ENCODE measurements at regions not wholly inside any gene's neighbourhood (a gene's known extent, or its start where the extent isn't known, plus 50 kb on each side); places are given as distances from the start of the nearest gene placed in this dataset.
A peak's percentile ranks its signal among the peaks of the same experiment; 100 is the strongest.
"Not testable (repeated sequence)": the region's sequence is repeated elsewhere in the genome, so short reads cannot be mapped to it uniquely, and the experiment has no call there.

DNA sequence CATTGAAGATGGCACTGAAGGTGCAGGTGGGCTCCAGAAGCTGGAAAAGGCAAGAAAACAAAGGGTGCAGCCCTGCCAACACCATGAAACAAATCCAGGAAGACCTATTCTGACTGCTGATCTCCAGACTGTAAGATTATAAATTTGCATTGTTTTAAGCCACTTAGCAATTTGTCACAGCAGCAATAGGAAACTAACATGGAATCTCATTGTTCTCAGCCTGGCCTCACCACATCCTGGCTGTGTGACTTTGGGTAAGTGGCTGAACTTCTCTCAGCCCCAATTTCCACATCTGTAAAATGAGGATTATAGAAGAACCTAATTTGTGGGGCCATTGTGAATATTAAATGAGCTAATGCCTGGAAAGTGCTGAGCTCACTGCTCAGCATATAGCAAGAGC, 160.4 kb upstream of the MAFB start:
- no peak for DNase-seq

DNA sequence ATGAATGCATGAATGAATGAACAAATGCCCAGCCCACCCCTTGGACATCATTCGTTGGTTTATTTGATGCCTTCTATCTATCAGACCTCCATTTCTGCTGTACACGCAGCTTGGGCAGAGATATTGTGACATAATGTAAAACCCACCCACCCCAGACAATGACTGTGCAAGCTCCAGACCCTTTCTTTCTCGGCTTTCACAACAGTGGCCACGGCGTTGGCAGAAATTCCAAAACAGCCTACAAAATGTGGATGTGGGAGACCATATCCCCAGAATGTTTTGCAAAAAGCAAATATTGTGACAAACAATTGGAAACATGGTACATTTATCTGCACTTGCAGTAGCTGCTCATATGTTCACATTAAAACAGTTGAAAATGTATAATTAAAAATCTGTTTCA, 162.0 kb upstream of the MAFB start:
- DNase-seq: no peak

DNA sequence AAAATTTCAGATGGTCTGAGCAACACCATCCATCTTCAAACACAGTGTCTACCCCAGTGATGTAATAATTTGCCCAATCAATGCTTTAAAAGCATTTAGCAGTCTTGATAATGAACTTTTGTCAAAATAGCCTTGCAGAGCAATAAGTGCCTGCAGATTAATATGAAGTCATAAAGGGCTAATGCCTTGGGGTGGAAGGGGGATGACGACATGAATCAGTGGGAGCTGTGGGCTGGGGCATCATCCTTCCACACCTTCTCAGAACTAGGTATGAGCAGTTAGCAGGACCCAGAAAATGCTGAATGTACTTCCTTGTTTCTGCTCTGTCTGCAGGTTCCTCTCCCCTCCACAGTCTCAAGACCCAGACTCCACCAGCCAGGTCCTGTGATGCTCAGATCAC, 166.2 kb upstream of the MAFB start:
- no peak for DNase-seq

DNA sequence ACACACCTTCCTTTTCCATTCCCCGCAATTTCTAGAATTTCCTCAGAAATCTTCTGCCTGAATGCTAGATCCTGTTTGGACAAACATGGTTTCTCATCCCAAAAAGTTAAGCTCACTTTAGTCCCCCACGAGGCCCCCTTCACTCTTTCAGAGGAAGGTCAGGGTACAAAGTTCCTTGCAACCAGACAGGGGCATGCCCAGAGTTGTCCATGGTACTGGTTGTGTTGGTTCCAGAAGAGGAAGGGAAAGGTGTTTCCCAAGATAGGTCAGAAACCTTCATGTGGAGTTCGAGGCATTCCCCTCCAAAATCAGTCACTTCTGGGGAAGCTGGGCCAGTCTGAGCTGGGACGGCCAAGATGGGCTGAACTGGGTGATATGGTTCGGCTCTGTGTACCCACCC, 167.6 kb upstream of the MAFB start:
- no peak for DNase-seq

DNA sequence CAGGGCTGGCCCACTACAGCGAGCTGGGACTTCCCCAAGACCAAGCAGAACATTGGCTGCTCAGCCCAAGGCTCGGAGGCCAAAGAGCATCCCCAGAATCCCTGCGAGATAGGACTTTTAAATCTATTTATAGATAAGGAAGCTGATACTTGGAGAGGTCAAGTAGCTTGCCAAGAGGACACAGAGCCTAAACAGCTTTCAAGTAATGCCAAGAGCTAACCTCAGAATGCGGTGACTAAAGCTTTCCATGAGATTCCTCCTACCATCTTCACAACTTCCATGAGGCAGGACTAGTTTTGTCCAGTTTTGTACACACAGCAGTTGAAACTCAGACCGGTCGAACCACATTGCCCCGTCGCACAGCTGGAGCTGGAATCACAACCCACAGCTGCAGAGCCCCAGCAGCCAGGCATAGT, 168.1 kb upstream of the TOP1 start:
- DNase-seq: peak in 1 of 3 donors; percentile 29

DNA sequence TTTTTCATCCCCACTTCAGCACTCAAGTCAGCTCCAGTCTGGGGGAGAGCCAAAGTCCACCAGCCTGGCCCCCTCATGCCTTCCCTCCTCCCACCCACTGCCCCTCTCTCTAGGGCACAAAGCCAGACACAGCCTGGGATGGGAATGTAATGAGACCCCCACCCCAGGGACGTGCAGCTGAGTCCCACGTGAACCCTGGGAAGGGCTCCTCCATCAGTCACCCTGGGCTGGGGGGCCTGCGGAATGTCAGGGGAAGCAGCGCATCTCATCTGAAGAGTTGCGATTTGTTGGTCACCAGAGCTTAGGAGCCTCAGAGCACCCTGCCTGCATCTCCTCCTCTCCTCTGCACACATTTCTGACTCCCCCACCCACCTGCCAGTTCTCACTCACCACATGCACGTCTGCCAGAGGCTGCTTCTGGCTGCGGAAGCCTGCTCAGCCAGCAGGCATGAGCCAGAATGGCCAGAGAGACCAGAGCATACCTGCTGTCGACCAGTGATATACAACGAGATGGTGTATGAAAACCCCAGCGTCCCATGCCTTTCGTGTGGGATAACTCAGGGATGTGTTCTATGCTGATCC, 167.1 kb upstream of the TOP1 start:
- no peak for DNase-seq

DNA sequence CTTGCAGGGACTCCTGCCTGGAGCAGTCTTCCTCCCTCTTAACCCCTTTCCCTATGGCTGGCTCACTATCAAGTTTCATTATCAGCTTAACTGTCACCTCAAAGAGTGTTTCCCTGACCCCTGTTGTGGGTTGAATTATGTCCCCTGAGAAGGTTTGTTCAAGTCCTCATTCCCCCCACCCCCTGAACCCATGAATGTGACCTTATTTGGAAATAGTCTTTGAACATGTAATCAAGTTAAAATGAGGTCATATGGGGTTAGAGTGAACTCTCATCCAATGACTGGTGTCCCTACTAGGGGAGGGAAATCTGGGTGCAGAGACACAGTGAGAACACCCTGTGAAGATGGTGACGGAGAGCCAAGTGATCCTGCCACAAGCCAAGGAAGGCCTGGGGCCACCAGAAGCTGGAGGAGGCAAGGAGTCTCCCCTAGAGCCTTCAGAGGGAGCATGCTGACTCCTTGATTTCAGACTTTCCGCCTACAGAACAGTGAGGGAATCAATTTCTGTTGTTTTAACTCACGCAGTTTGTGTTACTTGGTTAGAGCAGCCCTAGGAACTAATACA, 165.2 kb upstream of the TOP1 start:
- DNase-seq: peak in 1 of 3 donors; percentile 27

DNA sequence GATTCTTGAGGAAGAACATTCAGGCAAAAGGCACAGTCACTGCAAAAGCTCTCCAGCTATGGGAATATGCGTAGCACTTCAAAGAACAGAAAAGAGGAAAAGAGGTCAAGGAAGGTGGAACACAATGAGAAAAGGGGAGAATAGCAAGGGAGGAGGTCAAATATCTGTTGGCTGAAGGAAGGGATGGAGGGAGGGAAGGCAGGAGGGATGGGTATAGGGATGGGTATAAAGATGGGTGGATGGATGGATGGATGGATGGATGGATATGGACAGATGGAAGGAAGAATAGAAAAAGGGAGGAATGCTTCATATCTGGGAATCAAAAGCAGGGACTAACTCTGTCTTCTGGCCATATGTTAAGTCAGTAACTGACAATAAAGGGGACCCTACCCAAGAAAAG, 164.2 kb upstream of the TOP1 start:
- DNase-seq: no peak

DNA sequence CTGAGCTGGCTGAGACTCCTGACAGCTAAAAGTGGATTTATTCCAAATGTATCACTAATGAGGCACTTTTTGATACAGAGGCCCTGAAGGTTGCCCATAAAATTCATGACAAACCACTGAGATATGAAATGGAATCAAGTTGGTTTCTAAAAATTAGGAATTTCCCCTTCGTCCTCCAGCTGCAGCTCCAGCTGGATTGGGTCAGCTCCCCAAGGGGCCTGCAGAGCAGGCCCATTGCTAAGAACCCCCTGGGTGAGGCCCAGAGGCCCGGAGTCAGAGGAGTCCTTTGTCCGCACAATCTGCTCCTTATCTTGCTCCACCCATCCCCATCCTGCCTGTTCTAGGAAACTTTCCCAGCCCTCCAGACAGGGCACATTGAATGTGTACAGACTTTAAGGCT, 163.5 kb upstream of the TOP1 start:
- DNase-seq: no peak

DNA sequence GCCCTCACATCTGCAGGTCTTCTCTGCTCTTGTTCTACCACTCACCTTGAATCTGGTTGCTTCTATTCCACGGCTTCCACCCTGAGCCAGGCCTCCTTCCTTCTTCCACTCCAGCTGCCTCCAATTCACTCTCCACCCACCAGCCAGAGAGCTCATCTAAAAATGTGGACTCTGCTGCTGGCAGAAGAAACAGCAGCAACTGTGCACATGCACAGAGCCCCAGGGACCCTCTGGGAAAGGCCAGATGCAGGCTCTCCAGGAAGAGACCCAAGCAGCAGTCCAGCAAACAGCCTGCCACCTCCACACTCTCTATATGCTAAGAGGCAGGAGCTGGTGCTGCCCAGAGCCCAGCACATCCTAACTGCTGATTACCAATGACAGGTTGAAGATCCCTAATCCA, 162.6 kb upstream of the TOP1 start:
- peak; percentile 36 to 83 (median 55) for DNase-seq

DNA sequence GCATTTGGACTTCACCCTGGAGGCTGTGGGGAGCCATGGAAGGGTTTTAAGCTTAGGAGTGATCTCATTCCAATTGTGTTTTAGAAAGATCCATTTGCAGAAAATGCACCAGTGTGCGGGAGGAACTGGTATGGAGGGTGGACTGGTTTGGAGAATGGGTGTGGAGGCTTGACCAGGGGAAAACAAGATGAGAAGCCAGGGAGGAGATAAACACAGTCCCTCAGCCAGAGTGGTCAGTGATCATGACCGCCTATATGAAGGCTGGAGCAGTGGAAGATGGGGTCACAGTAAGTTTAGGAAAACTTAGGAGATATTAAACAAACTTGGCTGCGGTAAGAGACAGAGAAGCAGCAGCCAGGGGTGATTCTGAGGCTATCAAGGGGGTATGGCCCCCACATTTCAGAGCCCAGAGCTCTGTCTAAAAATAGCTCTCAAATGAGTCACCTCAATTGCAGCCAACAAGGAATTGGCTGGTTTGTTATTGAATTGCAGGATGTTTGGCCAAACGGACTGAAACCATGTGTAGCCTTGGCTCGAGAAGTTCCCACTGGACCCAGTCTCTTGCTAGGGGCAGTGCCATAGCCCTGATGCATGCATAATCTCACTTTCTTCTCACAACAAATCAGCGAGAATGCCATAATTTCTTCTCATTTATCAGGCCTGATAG, 159.9 kb upstream of the TOP1 start:
- peak; percentile 85 to 94 (median 85) for DNase-seq

DNA sequence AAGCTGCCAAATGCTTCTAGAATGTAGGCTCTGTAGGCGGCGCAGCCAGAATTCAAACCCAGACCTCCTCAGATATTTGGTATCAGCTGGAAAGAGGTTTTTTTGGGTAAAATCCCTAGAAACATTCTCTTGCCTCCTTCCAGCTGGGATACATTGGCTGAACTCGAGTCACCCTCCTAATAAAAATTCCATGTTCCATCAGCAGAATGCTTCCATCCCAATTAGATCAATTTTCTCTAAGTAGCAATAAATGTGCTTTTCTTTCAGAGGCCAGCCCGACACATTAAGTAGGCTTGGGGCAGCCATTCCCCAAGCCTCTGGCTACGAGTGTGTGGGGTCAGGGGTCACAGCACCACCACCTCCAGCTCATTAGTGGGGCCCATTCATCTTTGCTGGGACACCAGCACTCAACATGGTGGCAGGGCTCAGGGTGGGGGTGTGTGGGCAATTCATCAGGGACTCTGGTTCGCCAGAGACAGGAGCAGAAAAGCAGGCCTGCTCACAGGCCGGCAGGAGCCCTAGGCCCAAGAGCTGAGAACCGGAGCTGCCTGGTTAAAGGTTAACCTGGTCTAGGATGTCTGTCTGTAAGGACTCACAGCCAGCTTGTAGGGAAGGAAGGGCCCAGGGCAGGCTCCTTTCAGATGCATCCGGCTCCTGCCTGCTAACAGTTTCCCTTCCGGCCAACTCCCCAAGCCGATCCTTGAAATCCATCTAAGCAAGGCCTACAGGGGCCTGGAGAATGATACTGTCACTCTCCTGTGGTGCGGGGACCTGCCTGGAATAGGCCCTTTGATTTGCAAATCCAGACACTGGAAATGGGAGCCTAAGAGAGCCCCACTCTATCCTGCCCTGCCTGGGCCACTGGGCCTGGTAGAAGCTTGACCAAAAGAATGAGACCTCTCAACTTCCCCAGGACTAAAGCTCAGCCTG, 159.1 kb upstream of the TOP1 start:
- peak in 2 of 3 donors; percentile 19 to 59 for DNase-seq

DNA sequence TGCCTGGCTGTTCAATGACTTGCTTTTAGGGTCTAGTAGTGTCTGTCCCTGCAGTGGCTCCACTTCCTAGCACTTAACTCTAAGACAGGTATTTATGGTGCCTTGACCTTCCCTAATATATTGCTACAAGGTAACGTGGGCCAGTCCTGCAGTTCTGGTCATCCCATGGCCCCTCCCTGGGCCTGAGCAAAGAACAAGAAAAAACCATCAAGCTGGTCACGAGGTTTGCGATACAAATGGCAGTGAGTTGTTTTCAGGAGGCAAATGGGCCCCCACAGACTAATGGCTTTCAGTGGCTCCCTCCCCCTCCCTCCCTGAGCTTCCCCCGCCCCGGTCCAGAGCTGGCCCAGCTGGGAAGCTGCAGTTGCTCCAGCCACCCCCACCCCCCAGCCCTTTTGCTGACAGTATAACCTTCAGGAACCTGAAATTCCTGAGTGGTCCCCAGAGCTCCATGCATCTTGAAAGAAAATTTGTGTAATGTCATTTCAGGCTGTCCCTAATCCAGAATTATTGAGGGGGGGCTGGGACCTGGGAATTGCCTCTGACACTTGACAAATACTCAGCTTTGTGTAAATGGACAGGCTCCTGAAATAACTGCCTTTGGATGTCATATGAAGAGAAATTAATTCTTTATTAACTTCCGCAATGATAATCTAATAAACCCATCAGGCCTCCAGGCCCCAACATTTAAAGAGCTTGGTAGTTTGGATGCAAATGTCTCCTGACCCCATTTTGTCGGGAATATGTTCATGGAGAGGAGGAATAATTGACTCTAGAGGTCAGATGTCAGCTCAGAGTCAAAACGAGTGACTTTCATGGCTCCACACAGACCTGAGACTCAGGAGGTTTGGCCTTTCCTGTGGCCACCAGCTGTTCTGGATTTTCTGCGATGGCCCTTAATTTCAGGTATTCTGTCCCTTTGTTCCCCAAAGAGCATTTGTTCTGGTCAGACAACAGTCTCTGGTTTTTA, 153.2 kb upstream of the TOP1 start:
- no peak for DNase-seq

DNA sequence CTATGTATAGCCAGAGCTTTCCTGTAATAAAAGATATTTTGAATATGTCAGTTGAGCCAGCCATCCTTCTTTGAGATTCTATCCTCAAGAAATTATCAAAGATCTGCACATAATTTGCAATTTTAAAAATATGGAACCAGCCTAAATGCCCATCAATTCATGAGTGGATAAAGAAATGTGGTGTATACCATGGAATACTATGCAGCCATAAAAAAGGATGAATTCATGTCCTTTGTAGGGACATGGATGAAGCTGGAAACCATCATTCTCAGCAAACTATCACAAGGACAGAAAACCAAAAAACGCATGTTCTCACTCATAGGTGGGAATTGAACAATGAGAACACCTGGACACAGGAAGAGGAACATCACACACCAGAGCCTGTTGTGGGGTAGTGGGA, 150.5 kb upstream of the TOP1 start:
- DNase-seq: not testable (repeated sequence)

DNA sequence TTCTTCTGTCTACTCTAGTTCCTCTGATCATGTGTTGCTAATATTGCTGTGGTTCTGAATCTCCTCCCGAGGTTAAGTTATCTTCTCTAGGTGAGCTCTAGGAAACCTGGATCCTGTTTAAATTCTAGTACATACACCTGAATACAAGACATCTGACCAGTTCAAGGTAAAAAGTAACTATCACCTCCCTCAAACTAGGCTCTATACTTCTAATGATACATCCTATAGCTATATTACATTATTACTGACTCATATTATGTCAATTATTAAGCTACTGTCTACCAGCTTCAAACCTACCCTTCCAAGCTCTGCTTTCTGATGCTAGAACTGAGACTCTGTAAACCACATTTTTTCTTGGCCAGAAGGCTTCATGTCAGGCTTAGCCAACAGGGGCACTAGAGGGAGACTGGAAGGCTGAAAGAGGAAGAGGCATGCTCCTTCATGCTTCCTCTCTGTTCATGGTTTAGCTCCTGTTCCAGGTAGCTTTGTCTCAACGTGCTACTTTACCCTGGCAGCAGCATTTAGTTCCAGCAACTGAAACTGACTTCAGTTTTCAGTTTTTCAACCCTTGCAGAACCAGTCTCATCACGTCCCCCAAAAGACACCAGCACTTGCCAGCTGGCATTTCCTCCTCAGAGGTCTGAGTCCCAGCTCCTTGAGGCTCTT, 148.4 kb upstream of the TOP1 start:
- no peak for DNase-seq

DNA sequence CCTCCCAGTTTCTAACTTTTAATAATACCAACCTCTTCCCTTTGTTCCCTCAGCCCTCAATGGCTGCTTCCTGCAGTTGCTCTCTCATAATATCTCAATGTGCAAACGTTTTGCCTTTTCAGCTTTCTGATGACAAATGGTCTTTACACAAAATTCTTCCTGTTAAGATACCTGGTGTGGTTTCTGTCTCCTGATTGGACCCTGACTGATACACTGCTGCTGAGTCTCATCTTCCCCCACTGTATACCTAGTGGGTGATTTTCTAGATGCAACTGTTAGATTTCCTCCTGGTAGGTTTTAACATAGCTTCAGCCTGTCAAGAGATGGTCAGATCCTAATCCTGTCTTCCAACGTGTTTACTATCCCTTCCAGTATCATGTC, 147.9 kb upstream of the TOP1 start:
- DNase-seq: no peak

DNA sequence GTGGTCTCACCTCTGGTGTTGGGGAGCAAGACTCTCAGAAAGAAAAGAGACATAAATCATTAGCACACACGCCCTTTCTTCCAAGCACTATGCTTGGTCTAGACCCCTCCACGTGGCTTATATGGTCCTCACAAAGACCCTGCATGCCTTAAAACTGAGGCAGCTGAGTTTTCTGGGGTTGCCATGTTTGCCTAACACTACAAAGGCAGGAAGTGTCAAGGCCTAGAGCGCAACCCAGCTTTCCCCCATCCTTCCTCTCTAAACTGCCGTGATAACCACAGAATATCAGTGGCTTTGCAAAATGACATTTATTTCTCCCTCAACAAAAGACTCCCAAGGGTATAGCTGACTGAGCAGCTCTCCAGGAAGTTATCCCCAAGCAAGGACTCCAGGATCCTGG, 146.5 kb upstream of the TOP1 start:
- DNase-seq: no peak

DNA sequence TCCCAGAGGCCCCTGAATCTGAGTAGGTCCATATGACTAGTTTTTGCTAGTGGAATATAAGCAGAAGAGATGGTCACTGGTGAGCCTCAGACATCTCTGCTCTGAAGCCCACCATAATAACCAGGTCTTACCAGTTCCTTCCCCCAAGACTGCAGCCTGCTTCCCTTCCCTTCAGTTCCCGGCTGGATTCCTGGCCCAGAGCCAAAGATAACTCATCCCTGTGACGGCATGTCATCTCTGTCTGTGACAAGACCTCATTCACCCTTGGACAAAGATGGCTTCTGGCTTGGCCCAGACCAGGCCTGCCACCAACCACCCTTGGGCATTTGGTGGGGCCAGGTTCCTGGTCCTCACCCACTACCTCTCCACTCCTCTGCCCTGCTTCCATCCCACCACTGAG, 145.5 kb upstream of the TOP1 start:
- no peak for DNase-seq

DNA sequence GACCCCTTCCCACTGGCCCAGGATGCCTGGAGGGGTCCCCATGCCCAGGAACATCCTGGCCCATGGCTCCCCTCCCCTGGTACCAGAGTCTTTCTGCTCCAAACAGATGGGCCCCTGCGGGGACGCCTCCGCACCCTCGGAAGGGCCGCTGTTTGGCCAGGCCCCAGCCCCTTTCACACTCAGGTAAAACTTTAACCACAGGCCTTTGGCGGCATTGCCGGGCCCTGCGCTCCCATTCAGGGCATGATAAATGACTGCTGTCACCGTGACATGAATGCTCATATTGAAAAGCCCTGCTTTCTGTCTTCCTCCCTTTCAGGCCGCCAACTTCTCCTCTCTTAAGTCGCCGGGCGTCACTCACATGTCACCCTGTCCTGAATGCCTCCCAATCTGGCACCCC, 141.5 kb upstream of the TOP1 start:
- no peak for DNase-seq

DNA sequence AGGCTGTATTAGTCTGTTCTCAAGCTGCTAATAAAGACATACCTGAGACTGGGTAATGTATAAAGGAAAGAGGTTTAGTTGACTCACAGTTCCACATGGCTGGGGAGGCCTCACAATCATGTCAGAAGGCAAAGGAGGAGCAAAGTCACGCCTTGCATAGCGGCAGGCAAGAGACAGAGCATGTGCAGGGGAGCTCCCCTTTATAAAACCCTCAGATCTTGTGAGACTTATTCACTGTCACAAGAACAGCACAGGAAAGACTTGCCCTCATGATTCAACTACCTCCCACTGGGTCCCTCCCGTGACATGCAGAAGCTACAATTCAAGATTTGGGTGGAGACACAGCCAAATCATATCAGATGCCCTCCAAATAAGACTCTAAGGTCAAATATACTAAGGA, 139.4 kb upstream of the TOP1 start:
- DNase-seq: not testable (repeated sequence)

DNA sequence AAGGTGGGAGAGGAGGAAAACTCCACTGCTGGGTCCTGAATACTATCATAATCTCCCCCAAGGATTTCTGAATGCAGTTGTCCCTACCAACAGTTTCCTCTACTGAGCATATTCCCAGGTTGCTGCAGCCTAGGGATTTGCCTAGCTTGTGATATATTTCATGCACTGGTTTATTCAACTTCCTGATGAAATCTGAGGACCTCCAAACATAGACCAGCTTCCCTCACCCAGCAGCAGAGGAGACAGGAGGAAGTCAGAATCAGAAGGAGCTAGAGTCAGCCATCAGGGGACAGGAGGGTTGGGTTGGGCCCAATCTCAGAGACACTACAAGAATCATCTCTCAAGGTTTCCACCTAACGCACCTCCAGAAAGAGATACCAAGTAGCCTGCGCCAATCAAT, 138.4 kb upstream of the TOP1 start:
- DNase-seq: no peak

Measured in muscle of back (tissue), 3 donors.